ENCODE measurements at regions not wholly inside any gene's neighbourhood (a gene's known extent, or its start where the extent isn't known, plus 50 kb on each side); places are given as distances from the start of the nearest gene placed in this dataset.

DNA sequence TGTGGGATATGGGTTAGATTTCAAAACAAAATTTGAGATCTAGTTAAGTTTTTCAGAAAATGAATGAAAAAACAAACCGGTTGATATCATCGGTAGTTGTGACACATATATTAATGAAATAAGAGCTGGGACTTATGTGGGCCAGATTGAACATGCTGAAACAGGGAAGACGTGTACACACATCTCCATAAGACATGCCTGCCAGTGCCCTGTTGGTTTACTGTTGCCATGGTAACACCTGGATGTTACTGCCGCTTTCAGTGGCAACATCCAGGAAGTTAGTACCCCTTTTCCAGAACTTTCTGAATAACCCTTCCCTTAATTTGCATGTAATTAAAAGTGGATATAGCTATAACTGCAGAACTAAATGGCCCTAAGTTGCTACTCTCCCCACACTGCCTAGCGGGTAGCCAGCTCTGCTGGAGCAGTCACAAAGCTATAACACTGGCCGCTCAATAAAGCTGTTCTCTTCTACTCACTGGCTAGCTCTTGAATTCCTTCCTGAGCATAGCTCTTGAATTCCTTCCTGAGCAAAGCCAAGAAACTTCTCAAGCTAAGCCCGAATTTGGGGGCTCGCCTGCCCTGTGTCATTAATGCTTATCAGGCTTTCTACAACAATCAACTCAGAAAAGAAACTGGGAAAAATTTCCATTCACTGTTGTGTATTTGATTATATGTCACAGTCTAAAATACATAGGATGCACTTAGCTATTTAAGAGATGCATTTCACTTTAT, 776.3 kb upstream of the CDH7 start:
- TF ChIP-seq, protein P1, sequence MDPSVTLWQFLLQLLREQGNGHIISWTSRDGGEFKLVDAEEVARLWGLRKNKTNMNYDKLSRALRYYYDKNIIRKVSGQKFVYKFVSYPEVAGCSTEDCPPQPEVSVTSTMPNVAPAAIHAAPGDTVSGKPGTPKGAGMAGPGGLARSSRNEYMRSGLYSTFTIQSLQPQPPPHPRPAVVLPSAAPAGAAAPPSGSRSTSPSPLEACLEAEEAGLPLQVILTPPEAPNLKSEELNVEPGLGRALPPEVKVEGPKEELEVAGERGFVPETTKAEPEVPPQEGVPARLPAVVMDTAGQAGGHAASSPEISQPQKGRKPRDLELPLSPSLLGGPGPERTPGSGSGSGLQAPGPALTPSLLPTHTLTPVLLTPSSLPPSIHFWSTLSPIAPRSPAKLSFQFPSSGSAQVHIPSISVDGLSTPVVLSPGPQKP (CRISPR knock-in tag; IDR thresholded peaks at IDR 0.05), result no peak
- TF ChIP-seq NR1H2 (CRISPR knock-in tag; IDR thresholded peaks at IDR 0.05) (no peak), CEBPB (tag; IDR thresholded peaks at IDR 0.05) (no peak), CREB1 (IDR thresholded peaks at IDR 0.05) (no peak), CREB1 (CRISPR knock-in tag; IDR thresholded peaks at IDR 0.05) (no peak)

Data from K562 (cell line).